HFFc6 (cell line): ENCODE measurements at regions not wholly inside any gene's neighbourhood (a gene's known extent, or its start where the extent isn't known, plus 50 kb on each side); places are given as distances from the start of the nearest gene placed in this dataset.
A peak's percentile ranks its signal among the peaks of the same experiment; 100 is the strongest.

Experiments
- DNase-seq: peaks from one replicate; pipeline ENCODE4 v3.0.0-alpha.2; 2018
- H3K27ac Mint-ChIP-seq: 2 replicates; pipeline ENCODE4 v1.8.0; 2020; ENCODE audit warnings: mild to moderate bottlenecking, mixed read lengths
- H3K27me3 Mint-ChIP-seq: 2 replicates; pipeline ENCODE4 v1.8.0; 2021; ENCODE audit warnings: mild to moderate bottlenecking, moderate library complexity, mixed read lengths; ENCODE audit not compliant: insufficient read depth
- H3K36me3 Mint-ChIP-seq: 2 replicates; pipeline ENCODE4 v1.8.0; 2021; ENCODE audit warnings: low read depth, mixed read lengths
- H3K4me1 Mint-ChIP-seq: 2 replicates; pipeline ENCODE4 v1.8.0; 2020; ENCODE audit warnings: low read depth, mixed read lengths
- H3K4me3 Mint-ChIP-seq: 2 replicates; pipeline ENCODE4 v1.8.0; 2020; ENCODE audit warnings: mild to moderate bottlenecking, moderate library complexity, mixed read lengths
- H3K9me3 Mint-ChIP-seq: 2 replicates; pipeline ENCODE4 v1.8.0; 2020; ENCODE audit warnings: mild to moderate bottlenecking, mixed read lengths
- TF ChIP-seq, protein P1 (sequence below): fragments of 200-600 bp; sonication (generic); IDR thresholded peaks from 2 replicates; pipeline ENCODE4 v1.5.0; 2021; ENCODE audit warnings: antibody characterized with exemption, mild to moderate bottlenecking

GRCh38 chr10:125264757-125265578 lies 104.6 kb upstream of the CTBP2 start:
- H3K27ac Mint-ChIP-seq = no peak overlapping the region
- H3K36me3 Mint-ChIP-seq = no peaks in the 10 kb centered on the region
- no peaks in the 10 kb centered on the region for H3K9me3 Mint-ChIP-seq
- no peak overlapping the region for H3K4me3 Mint-ChIP-seq
- H3K27me3 Mint-ChIP-seq = peaks cover 1% of the 10 kb centered on the region; the same call in 1 of the 2 replicates
- TF ChIP-seq, protein P1, sequence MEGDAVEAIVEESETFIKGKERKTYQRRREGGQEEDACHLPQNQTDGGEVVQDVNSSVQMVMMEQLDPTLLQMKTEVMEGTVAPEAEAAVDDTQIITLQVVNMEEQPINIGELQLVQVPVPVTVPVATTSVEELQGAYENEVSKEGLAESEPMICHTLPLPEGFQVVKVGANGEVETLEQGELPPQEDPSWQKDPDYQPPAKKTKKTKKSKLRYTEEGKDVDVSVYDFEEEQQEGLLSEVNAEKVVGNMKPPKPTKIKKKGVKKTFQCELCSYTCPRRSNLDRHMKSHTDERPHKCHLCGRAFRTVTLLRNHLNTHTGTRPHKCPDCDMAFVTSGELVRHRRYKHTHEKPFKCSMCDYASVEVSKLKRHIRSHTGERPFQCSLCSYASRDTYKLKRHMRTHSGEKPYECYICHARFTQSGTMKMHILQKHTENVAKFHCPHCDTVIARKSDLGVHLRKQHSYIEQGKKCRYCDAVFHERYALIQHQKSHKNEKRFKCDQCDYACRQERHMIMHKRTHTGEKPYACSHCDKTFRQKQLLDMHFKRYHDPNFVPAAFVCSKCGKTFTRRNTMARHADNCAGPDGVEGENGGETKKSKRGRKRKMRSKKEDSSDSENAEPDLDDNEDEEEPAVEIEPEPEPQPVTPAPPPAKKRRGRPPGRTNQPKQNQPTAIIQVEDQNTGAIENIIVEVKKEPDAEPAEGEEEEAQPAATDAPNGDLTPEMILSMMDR = no peak
- H3K4me1 Mint-ChIP-seq = peaks cover 26% of the 10 kb centered on the region
- no peak for DNase-seq

DNA sequence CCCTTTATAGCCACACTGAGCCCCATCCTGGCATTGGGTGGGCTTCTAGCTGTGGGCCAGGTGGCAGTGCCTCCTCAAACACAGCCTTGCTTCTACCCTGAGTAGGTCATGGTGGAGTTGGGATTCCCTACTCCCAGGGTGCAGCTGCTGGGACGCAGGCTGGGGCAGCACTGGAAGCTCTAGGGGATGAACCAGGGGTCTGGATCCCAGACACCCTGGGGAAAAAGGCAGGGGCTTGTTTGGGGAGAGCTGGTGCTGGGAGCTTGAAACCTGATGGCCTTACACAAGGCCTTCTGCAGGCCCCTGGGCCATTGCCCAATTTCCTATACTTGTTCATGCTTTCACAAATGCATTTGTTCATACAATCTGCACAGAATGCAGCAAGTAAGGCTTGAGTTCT lies 103.7 kb upstream of the CTBP2 start:
- no peak for DNase-seq
- TF ChIP-seq, protein P1 = no peak
- Mint-ChIP-seq H3K9me3 (no peaks in the 10 kb centered on the region), H3K27ac (no peak overlapping the region), H3K4me1 (peaks cover 26% of the 10 kb centered on the region), H3K4me3 (no peak overlapping the region), H3K36me3 (no peaks in the 10 kb centered on the region), H3K27me3 (peaks cover 1% of the 10 kb centered on the region; the same call in 1 of the 2 replicates)

GRCh38 chr10:125263551-125263950 lies 103.2 kb upstream of the CTBP2 start:
- Mint-ChIP-seq H3K27me3 (peaks cover 1% of the 10 kb centered on the region; the same call in 1 of the 2 replicates), H3K27ac (no peak overlapping the region), H3K9me3 (no peaks in the 10 kb centered on the region), H3K4me3 (no peak overlapping the region), H3K4me1 (peaks cover 26% of the 10 kb centered on the region), H3K36me3 (no peaks in the 10 kb centered on the region)
- DNase-seq = peak; percentile 29
- TF ChIP-seq, protein P1 = no peak

- H3K4me3 Mint-ChIP-seq = no peak overlapping the region
- no peak for DNase-seq
- TF ChIP-seq, protein P1 = no peak
- H3K4me1 Mint-ChIP-seq = peaks cover 26% of the 10 kb centered on the region
- H3K36me3 Mint-ChIP-seq = no peaks in the 10 kb centered on the region
- H3K27ac Mint-ChIP-seq = no peak overlapping the region
- no peaks in the 10 kb centered on the region for H3K9me3 Mint-ChIP-seq
- H3K27me3 Mint-ChIP-seq = peaks cover 1% of the 10 kb centered on the region; the same call in 1 of the 2 replicates
Observed at GRCh38 chr10:125262920-125263319, 102.6 kb upstream of the CTBP2 start.

DNA sequence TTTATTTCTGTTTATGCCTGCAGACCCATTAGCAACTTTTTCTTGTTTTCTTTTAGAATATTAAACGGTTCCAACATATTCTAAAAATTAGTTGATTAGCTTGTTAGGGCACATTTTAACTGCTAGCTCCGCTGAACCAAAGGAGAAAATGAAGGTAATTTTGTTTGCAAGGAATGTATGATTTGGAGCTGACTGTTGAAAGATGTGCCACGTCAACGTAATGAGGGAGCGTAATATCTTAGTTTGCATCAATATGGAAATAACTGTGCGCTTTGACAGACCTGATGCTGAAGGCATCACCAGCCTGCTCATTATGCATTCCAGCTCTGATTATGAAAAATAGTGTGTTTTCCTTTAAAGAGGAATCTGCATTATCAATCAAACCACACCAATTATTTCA lies 102.0 kb upstream of the CTBP2 start:
- Mint-ChIP-seq H3K4me3 (no peak overlapping the region), H3K4me1 (peaks cover 26% of the 10 kb centered on the region), H3K27me3 (peaks cover 1% of the 10 kb centered on the region; the same call in 1 of the 2 replicates), H3K9me3 (no peaks in the 10 kb centered on the region), H3K36me3 (no peaks in the 10 kb centered on the region), H3K27ac (no peak overlapping the region)
- no peak for DNase-seq
- TF ChIP-seq, protein P1 = no peak
